HCT116 (cell line): ENCODE measurements at regions not wholly inside any gene's neighbourhood (a gene's known extent, or its start where the extent isn't known, plus 50 kb on each side); places are given as distances from the start of the nearest gene placed in this dataset.
A peak's percentile ranks its signal among the peaks of the same experiment; 100 is the strongest.

Experiments used
- ATAC-seq: fragments of 200-7000 bp; cut with Tn5 transposase; 2 replicates; pipeline ENCODE4 v1.9.1; 2020; ENCODE audit warnings: mild to moderate bottlenecking, moderate library complexity
- BruUV-seq: library from RNA; stranded (reverse); fragments of 400-500 nt; replicated peaks from 2 replicates; lab custom pipeline; 2021; lab: Mats Ljungman, UMichigan
- CTCF ChIA-PET: fragments of 300-600 bp; sonication (Branson Sonifier 250); formaldehyde crosslinking; loops from one replicate; lab custom pipeline; 2021; ENCODE audit warnings: antibody characterized with exemption; lab: Charles Lee
- POLR2A ChIA-PET: fragments of 300-600, 350-600 bp; sonication (Branson Sonifier 250); formaldehyde crosslinking; loops from one replicate; lab custom pipeline; 2021; ENCODE audit warnings: antibody characterized with exemption; lab: Charles Lee
- RAD21 ChIA-PET, 2 experiments: fragments of 300-600 bp; sonication (Branson Sonifier 250); formaldehyde crosslinking; loops; one replicate each; lab custom pipeline; 2023; ENCODE audit warnings: low total read pairs in 2 of 2; ENCODE audit not compliant: uncharacterized antibody in 2 of 2, unreplicated experiment in 2 of 2, low non-redundant PET in 1 of 2; lab: Charles Lee
- DNase-seq: peaks from one replicate; pipeline ENCODE4 v3.0.0-alpha.2; 2010; ENCODE audit warnings: low read depth, low spot score
- H2AFZ ChIP-seq: fragments of 200-600 bp; shearing (Covaris generic), sonication (generic); 2 replicates; pipeline ENCODE4 v1.6.1; 2017; ENCODE audit warnings: low read depth, mixed run types, mixed read lengths, antibody characterized with exemption, low read length; ENCODE audit not compliant: poor library complexity, severe bottlenecking
- H3K27ac ChIP-seq: 2 replicates; pipeline ENCODE4 v1.5.1; 2012; ENCODE audit warnings: low read depth, low read length
- H3K27me3 ChIP-seq: fragments of 200-600 bp; sonication (generic); 2 replicates; pipeline ENCODE4 v1.6.1; 2016; ENCODE audit warnings: mixed run types, low read length, mixed read lengths; ENCODE audit not compliant: insufficient read depth
- H3K36me3 ChIP-seq, 2 experiments: fragments of 200-500 bp in 1 of 2; fragments of 200-600 bp in 1 of 2; sonication (Bioruptor generic) in 1 of 2; sonication (generic) in 1 of 2; 2 replicates each; pipeline versions ENCODE4 v1.5.1 to v1.6.1; 2014 to 2016; ENCODE audit warnings: low read length in 2 of 2, inconsistent platforms in 1 of 2, mixed read lengths in 1 of 2, mixed run types in 1 of 2; ENCODE audit not compliant: insufficient read depth in 2 of 2, control insufficient read depth in 1 of 2
- H3K4me1 ChIP-seq, 2 experiments: fragments of 200-600 bp in 1 of 2; sonication (generic) in 1 of 2; 2 replicates each; pipeline versions ENCODE4 v1.5.1 to v1.6.1; 2012 to 2017; ENCODE audit warnings: low read length in 2 of 2, inconsistent platforms in 1 of 2, mild to moderate bottlenecking in 1 of 2, mixed read lengths in 1 of 2, mixed run types in 1 of 2, moderate library complexity in 1 of 2; ENCODE audit not compliant: insufficient read depth in 2 of 2, control insufficient read depth in 1 of 2
- H3K4me2 ChIP-seq: fragments of 200-600 bp; sonication (generic); 2 replicates; pipeline ENCODE4 v1.6.1; 2017; ENCODE audit warnings: mixed run types, low read length, mixed read lengths
- H3K4me3 ChIP-seq, 2 experiments: fragments of 200-600 bp in 1 of 2; sonication (generic) in 1 of 2; replicated peaks in 1 of 2; 2 replicates each; pipeline ENCODE4 v1.5.1; 2011 to 2016; ENCODE audit warnings: low read length in 2 of 2, control low read depth in 1 of 2, low read depth in 1 of 2, mild to moderate bottlenecking in 1 of 2, mixed read lengths in 1 of 2, mixed run types in 1 of 2
- H3K79me2 ChIP-seq: fragments of 200-600 bp; sonication (generic); 2 replicates; pipeline ENCODE4 v1.6.1; 2017; ENCODE audit warnings: mild to moderate bottlenecking, mixed run types, low read length, moderate library complexity, mixed read lengths; ENCODE audit not compliant: insufficient read depth
- H3K9ac ChIP-seq: fragments of 200-600 bp; sonication (generic); 2 replicates; pipeline ENCODE4 v1.6.1; 2016; ENCODE audit warnings: low read length, mixed read lengths
- H3K9me2 ChIP-seq: fragments of 200-600 bp; sonication (generic), shearing (Covaris generic); 2 replicates; pipeline ENCODE4 v1.6.1; 2017; ENCODE audit warnings: mixed run types, mild to moderate bottlenecking, moderate library complexity; ENCODE audit not compliant: insufficient read depth
- H3K9me3 ChIP-seq, 2 experiments: fragments of 200-500 bp in 1 of 2; fragments of 200-600 bp in 1 of 2; sonication (Bioruptor generic) in 1 of 2; sonication (generic) in 1 of 2; 2 replicates each; pipeline ENCODE4 v1.6.1; 2014 to 2017; ENCODE audit warnings: low read length in 2 of 2, mixed read lengths in 2 of 2, inconsistent platforms in 1 of 2, low read depth in 1 of 2, mild to moderate bottlenecking in 1 of 2, mixed run types in 1 of 2, moderate library complexity in 1 of 2; ENCODE audit not compliant: control insufficient read depth in 1 of 2, insufficient read depth in 1 of 2
- H4K20me1 ChIP-seq: fragments of 200-600 bp; sonication (generic), shearing (Covaris generic); 2 replicates; pipeline ENCODE4 v1.6.1; 2017; ENCODE audit warnings: mixed run types, mild to moderate bottlenecking, moderate library complexity; ENCODE audit not compliant: insufficient read depth
- CBX3 ChIP-seq: IDR thresholded peaks from 2 replicates; pipeline ENCODE4 v1.6.1; 2012; ENCODE audit warnings: low read depth
- ELF1 ChIP-seq: IDR thresholded peaks from 2 replicates; pipeline ENCODE4 v1.6.1; 2012; ENCODE audit warnings: low read depth, borderline replicate concordance
- EZH2phosphoT487 ChIP-seq: fragments of 200-600 bp; IDR thresholded peaks from 2 replicates; pipeline ENCODE4 v1.6.1; 2018; ENCODE audit warnings: antibody characterized with exemption, borderline replicate concordance
- JUND ChIP-seq: IDR thresholded peaks from 2 replicates; pipeline ENCODE4 v1.6.1; 2012
- SIN3A ChIP-seq: IDR thresholded peaks from 2 replicates; pipeline ENCODE4 v1.6.1; 2012; ENCODE audit warnings: low read depth
- YY1 ChIP-seq: IDR thresholded peaks from 2 replicates; pipeline ENCODE4 v1.6.1; 2011; ENCODE audit warnings: low read length, low read depth, moderate library complexity, mild to moderate bottlenecking; ENCODE audit not compliant: insufficient replicate concordance; ENCODE audit errors: extremely low read depth
- ZNF274 ChIP-seq: fragments of 200-500 bp; sonication (Bioruptor generic); IDR thresholded peaks from 2 replicates; pipeline ENCODE4 v1.6.1; 2014; ENCODE audit warnings: mild to moderate bottlenecking, low read depth, low read length, inconsistent platforms
- intact Hi-C: fragments of 100-400 bp; cut with micrococcal nuclease; formaldehyde crosslinking; loops from 2 replicates; pipeline ENCODE4 v1.10.0; 2022
- TF ChIP-seq, protein P1 (sequence below): IDR thresholded peaks from 2 replicates; pipeline ENCODE4 v1.6.1; 2011; ENCODE audit warnings: mild to moderate bottlenecking, low read length, moderate library complexity; ENCODE audit not compliant: insufficient replicate concordance; ENCODE audit errors: extremely low read depth
- TF ChIP-seq, protein P2 (sequence below): IDR thresholded peaks from 2 replicates; pipeline ENCODE4 v1.6.1; 2012
- TF ChIP-seq, protein P3 (sequence below), 3 experiments: fragments of 200-600 bp in 1 of 3; sonication (generic) in 1 of 3; IDR thresholded peaks in 2 of 3; conservative IDR thresholded peaks in 1 of 3; 2 replicates each; pipeline ENCODE4 v1.5.1; 2012 to 2017; ENCODE audit warnings: low read depth in 2 of 3, low read length in 2 of 3, antibody characterized with exemption in 1 of 3, borderline replicate concordance in 1 of 3, control low read depth in 1 of 3, mild to moderate bottlenecking in 1 of 3, mixed read lengths in 1 of 3, mixed run types in 1 of 3, moderate library complexity in 1 of 3; ENCODE audit not compliant: insufficient read depth in 1 of 3

DNA sequence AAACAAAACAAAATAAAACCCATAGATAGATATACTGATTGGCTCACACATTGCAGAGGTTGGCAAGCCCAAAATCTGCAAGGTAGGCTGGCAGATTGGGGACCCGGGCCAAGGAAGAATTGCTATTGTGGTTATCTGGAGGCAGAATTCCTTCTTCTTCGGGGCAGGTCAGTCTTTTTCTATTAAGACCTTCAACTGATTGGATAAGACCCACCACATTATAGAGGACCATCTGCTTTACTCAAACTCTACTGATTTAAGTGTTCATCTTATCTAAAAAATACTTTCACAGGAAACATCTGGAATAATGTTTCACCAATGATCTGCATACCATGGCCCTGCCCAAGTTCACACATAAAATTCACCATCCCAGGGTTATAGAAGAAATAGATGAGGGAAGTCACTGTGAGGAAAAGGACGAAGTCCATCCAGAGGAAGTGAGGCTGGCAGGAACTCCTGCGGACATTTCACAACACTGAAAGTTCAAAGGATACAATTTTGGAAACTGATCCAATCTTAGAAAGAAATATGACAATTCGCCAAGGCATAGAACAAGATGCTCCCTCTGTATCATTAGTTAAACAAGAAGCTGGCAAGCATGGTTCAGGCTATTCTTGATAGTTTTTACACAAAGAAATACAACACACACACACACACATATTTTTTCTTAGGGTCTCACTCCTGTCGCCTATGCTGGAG, 127.6 kb upstream of the MED13L start:
- Histone ChIP-seq H2AFZ (no peak overlapping the region), H3K4me2 (no peak overlapping the region), H3K9me2 (no peaks in the 10 kb centered on the region), H3K4me1 (peaks cover 17 to 33% of the 10 kb centered on the region in 2 experiments), H3K27me3 (no peaks in the 10 kb centered on the region), H3K9me3 (no peaks in the 10 kb centered on the region), H3K79me2 (no peaks in the 10 kb centered on the region), H3K36me3 (no peaks in the 10 kb centered on the region), H3K4me3 (no peak overlapping the region), H3K9ac (no peak overlapping the region), H4K20me1 (no peaks in the 10 kb centered on the region), H3K27ac (no peak overlapping the region)
- ATAC-seq (no peak), DNase-seq (no peak)
- TF ChIP-seq, protein P1, sequence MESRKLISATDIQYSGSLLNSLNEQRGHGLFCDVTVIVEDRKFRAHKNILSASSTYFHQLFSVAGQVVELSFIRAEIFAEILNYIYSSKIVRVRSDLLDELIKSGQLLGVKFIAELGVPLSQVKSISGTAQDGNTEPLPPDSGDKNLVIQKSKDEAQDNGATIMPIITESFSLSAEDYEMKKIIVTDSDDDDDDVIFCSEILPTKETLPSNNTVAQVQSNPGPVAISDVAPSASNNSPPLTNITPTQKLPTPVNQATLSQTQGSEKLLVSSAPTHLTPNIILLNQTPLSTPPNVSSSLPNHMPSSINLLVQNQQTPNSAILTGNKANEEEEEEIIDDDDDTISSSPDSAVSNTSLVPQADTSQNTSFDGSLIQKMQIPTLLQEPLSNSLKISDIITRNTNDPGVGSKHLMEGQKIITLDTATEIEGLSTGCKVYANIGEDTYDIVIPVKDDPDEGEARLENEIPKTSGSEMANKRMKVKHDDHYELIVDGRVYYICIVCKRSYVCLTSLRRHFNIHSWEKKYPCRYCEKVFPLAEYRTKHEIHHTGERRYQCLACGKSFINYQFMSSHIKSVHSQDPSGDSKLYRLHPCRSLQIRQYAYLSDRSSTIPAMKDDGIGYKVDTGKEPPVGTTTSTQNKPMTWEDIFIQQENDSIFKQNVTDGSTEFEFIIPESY, result no peak
- ChIA-PET POLR2A (no interaction called here), CTCF (no interaction called here), RAD21 (no interaction called here)
- BruUV-seq, result no TSS peak
- intact Hi-C loops, result loop anchor here (5.0 kb wide), 1 partner anchor 128 kb away; the partner anchor contains the start of gene MED13L

GRCh38 chr12:116406529-116406928, 129.0 kb upstream of the MED13L start:
- peaks cover 17 to 34% of the 10 kb centered on the region in 2 experiments for H3K4me1 ChIP-seq
- ATAC-seq (peak; percentile 94), DNase-seq (peak; percentile 83)
- H2AFZ ChIP-seq, result no peak overlapping the region
- no peaks in the 10 kb centered on the region for H3K9me2 ChIP-seq
- ChIA-PET POLR2A (interaction anchor here (0.5 to 1.4 kb wide), 3 partner anchors 28 to 1716 kb away, joined by 3 to 4 read pairs (median 4); no protein-coding TSS in a partner anchor), RAD21 (interaction anchor here in 1 of 2 experiments (0.6 to 1.2 kb wide), 4 partner anchors 15 to 302 kb away, joined by 3 to 4 read pairs (median 4); no protein-coding TSS in a partner anchor), CTCF (interaction anchor here (0.7 to 1.0 kb wide), 2 partner anchors 28 to 353 kb away, joined by 3 to 4 read pairs; no protein-coding TSS in a partner anchor)
- peak overlapping the region; percentile 13; the same call in 1 of the 2 replicates for H3K27ac ChIP-seq
- no peaks in the 10 kb centered on the region for H3K27me3 ChIP-seq
- peak overlapping the region; percentile 63 for H3K4me2 ChIP-seq
- no peaks in the 10 kb centered on the region for H3K79me2 ChIP-seq
- BruUV-seq, result no TSS peak
- H3K9ac ChIP-seq, result 0 out of 2 replicates have a peak overlapping the region, but pooled peaks have one; percentile 2
- intact Hi-C loops, result loop anchor here (5.0 kb wide), 1 partner anchor 129 kb away; the partner anchor contains the start of gene MED13L
- H3K4me3 ChIP-seq, result no peak overlapping the region
- H3K9me3 ChIP-seq, result no peaks in the 10 kb centered on the region
- no peaks in the 10 kb centered on the region for H4K20me1 ChIP-seq
- no peaks in the 10 kb centered on the region for H3K36me3 ChIP-seq
- TF ChIP-seq JUND (peak; percentile 45), ELF1 (no peak), EZH2phosphoT487 (no peak), CBX3 (peak; percentile 97), YY1 (no peak), ZNF274 (no peak), SIN3A (peak; percentile 65)
- TF ChIP-seq, protein P1, result peak; percentile 25
- TF ChIP-seq, protein P2, sequence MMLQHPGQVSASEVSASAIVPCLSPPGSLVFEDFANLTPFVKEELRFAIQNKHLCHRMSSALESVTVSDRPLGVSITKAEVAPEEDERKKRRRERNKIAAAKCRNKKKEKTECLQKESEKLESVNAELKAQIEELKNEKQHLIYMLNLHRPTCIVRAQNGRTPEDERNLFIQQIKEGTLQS, result no peak
- TF ChIP-seq, protein P3, sequence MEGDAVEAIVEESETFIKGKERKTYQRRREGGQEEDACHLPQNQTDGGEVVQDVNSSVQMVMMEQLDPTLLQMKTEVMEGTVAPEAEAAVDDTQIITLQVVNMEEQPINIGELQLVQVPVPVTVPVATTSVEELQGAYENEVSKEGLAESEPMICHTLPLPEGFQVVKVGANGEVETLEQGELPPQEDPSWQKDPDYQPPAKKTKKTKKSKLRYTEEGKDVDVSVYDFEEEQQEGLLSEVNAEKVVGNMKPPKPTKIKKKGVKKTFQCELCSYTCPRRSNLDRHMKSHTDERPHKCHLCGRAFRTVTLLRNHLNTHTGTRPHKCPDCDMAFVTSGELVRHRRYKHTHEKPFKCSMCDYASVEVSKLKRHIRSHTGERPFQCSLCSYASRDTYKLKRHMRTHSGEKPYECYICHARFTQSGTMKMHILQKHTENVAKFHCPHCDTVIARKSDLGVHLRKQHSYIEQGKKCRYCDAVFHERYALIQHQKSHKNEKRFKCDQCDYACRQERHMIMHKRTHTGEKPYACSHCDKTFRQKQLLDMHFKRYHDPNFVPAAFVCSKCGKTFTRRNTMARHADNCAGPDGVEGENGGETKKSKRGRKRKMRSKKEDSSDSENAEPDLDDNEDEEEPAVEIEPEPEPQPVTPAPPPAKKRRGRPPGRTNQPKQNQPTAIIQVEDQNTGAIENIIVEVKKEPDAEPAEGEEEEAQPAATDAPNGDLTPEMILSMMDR (IDR thresholded peaks at IDR 0.05 in 2 of 3, conservative IDR thresholded peaks at IDR 0.05 in 1 of 3; ENCODE audit: borderline replicate concordance in 1 of 3, insufficient read depth in 1 of 3, low read depth in 2 of 3, low read length in 2 of 3), result peak in 2 of 3 experiments; percentile 13 to 47; a peak in 2 of 6 replicates
